GM19239 (cell line): ENCODE measurements at regions not wholly inside any gene's neighbourhood (a gene's known extent, or its start where the extent isn't known, plus 50 kb on each side); places are given as distances from the start of the nearest gene placed in this dataset.
A peak's percentile ranks its signal among the peaks of the same experiment; 100 is the strongest.
"Not testable (repeated sequence)": the region's sequence is repeated elsewhere in the genome, so short reads cannot be mapped to it uniquely, and the experiment has no call there.

ENCODE experiments used
- DNase-seq: peaks from one replicate; pipeline ENCODE4 v3.0.0; 2011; ENCODE audit warnings: low spot score; ENCODE audit not compliant: insufficient read length
- FAIRE-seq: peaks from 2 replicates; lab custom pipeline; 2011; peaks lifted over from hg19 to GRCh38; lab: Jason Lieb, UNC

DNA sequence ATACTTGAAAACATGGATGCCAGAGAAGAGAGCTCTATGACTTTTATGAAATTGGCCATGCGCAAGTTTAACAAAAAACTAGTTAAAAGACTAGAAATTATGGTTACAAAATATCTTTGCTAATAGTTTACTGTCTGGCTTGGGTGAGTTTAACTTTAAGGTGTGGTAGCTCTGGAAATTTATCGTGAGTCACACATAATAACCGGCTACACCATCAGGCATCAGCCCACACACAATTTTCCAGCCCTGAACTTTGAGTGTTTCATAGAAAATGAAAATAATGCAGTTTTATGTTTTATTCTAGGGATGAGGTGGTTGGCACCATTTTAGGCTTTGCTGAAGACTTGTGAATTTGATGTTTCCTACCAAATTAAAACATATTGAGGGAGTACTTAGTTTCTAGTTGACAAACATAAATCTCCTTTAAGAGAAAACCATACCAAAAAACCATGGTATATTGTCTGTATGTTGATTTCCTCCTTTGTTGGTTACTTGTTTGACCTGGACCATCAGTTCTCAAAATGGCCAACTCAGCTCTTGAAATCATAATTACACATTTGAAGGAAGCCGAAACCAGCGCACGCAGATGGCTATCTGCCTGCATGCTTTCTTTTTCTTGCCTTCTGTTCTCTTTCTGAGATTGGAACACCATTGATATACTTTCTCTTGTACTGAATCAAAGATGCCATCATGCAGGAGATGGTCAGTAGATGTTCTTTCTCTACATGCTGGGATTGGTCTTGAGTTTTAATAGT is 125.1 kb downstream of the AKAP11 start:
- no peak for DNase-seq

DNA sequence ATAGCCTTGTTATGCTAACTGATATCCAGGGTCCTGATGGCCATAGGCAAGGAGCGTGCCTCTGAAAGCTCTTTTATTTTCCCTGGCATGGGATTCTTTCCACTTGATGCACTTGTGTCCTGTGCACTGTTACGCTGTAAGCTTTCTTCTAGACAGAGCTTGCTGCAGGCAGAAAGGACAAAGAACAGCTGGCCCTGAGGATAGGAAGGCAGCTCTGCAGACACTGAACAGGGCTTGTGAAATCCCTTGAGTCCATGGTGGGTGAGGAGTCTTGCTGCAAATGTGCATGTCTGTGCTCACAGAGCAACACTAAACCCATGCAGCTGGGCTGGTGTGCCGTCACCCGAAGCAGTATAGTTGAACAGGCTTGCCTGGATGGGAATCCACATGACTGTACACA is 126.6 kb downstream of the AKAP11 start:
- no peak for FAIRE-seq
- no peak for DNase-seq

More for the DNA sequence above, 125.1 kb downstream of the AKAP11 start:
- peak; percentile 53 for FAIRE-seq

DNA sequence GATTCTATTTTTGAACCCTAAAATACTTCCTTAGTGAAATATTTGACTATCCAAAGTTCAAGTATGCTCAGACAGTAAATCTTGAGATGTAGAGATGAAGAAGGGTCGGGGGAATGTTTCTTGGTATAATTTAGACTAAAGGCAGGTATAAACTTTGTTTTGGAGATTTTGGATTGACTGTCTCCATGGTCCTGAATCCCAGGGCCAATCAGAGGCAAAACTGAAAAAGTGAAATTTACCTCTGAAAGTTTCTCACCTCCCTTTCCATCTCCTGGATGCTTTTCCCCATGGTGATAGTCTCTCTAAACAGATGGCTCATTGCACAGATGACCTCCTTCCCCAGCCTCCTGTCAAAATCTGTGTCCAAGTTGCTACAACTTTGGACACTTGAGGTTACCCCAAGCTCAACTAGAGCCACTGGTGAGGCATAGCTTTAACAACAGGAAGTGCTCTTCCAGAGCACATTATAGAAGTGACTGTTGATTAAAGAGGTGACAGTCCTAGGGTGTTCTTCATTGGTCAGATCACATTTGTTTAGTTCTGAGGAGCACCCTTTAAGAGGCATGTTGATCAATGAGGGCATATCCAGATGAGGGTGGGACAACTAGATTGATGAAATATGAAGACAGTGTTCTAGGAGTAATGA is 128.4 kb downstream of the AKAP11 start:
- no peak for FAIRE-seq
- DNase-seq, result no peak

GRCh38 chr13:42401376-42401775 is 129.4 kb downstream of the AKAP11 start:
- no peak for DNase-seq
- peak; percentile 55 for FAIRE-seq

DNA sequence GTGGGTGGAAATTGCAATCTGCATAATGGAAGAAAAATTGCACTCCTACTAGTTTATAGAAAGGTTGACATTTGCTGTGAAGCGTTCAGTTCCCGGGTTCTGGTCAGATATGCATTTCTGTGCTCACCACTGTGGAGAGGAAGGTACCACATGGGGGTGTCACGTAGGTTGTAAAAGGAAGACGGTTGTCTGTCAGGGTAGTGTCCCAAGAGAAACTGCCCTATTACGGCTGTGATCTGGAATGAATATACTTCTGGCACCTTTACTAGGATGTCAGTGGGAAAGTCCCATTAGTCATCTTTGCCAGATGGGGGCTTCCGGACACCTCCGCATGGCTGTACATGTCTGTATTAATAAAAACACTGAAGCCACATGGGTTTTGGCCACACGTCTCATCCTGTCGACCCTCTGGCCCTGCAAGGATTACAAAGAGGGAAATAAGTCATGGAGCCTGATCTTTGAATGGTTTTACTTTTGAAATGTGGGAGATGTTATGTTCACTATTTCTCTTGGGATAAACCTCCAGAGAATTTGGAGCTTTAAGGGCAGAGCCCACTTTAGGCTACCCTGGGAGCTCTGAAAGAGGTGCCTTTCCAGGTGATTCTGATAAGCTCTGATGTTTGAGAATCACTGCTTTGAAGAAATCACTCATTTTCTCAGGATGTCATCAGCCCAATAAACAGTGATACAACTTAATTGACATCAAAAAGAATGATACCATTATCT is 133.9 kb downstream of the AKAP11 start:
- DNase-seq (no peak), FAIRE-seq (peak; percentile 99)

GRCh38 chr13:42409075-42409474 is 137.1 kb downstream of the AKAP11 start:
- FAIRE-seq, result no peak
- DNase-seq, result no peak

DNA sequence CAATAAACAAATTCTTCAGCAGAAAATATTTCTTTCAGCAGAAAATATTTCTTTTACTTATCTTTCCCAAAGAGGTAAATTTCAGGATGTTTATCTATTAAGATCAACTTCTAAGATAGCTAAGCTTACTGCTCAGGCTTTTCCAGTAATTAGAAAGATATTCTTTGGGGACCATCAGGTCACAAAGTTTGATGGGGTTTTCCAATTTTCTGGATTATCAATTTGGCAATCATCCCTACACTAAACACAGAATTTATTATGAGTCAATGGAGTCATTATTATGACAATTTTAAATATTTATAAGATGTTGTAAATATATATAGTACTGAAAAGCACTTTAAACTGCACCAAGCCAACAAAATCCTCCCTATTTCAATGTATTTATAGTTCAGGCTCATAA is 137.6 kb downstream of the AKAP11 start:
- DNase-seq (no peak), FAIRE-seq (no peak)

DNA sequence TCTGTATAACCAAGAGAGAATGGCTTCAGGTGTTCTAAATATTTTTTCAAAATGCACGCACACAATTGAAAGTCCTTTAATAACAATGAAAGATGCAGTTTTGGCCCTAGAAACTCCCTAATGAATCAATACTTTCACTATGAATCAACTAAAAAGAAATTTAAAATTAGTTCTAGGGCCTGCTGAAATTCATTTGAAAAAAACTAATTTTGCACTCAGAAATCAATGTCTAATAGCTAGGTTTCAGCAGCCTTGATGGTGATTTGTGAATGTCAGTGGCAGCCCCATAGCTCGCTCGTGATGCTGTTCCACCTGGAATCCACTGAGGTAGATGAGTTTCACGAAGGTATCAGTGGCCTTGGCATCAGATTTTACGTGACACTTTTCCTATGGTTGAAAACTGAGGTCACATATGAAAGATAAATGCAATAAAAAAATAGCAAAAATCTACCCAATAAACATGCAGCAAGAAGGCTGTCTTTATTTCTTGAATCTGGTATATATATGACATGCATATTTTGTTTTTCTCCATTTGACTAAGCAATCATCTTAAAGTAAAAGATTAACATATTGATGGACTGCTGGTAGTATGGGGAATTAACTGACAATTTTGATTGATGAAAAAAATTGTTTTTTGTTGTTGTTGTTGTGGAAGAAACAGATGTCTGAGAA is 141.0 kb downstream of the AKAP11 start:
- DNase-seq (no peak), FAIRE-seq (peak; percentile 97)

GRCh38 chr13:42413484-42413815 is 141.5 kb downstream of the AKAP11 start:
- DNase-seq, result no peak
- FAIRE-seq, result peak; percentile 79

DNA sequence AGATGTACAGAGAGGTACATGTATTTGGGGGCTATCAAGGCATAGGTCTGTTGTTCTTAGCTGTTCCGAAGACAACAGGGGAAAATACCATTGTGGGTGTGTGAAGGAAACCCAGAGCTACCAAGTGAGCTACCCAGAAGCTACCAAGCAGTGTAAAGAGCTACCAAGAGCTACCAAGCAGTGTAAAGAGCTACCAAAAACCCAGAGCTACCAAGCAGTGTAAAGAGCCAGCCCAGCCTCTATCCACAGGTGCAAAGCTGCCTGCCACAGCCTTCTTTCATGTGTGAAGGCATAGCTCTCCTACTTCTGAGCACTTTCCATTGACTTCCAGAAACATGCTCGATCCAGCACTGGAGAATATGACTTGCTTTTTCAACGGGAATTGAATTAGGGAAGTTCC is 145.7 kb downstream of the AKAP11 start:
- no peak for DNase-seq
- FAIRE-seq, result peak; percentile 57

GRCh38 chr13:42418184-42418583 is 146.2 kb downstream of the AKAP11 start:
- FAIRE-seq (no peak), DNase-seq (no peak)

DNA sequence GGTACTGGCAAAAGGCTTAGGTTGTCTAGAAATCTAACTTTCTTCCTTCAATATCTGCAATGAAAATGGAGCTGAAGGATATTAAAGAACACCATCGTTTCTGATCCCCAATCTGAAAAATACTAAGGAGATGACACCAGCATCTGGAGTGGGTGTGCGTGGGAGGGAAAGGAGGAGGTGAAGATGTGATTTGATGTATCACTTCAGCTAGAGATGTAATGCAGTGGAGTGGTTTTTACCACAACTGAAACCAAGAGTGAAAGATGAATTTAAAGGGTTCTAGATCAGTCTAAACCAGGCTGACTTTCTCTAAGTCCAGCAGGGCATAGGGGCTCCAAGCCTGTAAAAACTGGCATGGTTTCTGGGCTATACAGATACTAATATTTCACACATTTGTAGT is 148.4 kb downstream of the AKAP11 start:
- FAIRE-seq (peak; percentile 81), DNase-seq (no peak)

GRCh38 chr13:42422681-42423080 is 150.7 kb downstream of the AKAP11 start:
- DNase-seq (no peak), FAIRE-seq (no peak)

- FAIRE-seq (no peak), DNase-seq (no peak)
Observed at GRCh38 chr13:42424182-42424581, 149.8 kb upstream of the TNFSF11 start.

GRCh38 chr13:42445354-42445753 is 128.6 kb upstream of the TNFSF11 start:
- FAIRE-seq (no peak), DNase-seq (no peak)

GRCh38 chr13:42446597-42446996 is 127.4 kb upstream of the TNFSF11 start:
- not testable (repeated sequence) for DNase-seq, FAIRE-seq

GRCh38 chr13:42453091-42453645 is 120.8 kb upstream of the TNFSF11 start:
- FAIRE-seq, result no peak
- no peak for DNase-seq

GRCh38 chr13:42454749-42455148 is 119.2 kb upstream of the TNFSF11 start:
- DNase-seq (no peak), FAIRE-seq (no peak)

GRCh38 chr13:42458193-42458592 is 115.8 kb upstream of the TNFSF11 start:
- DNase-seq (no peak), FAIRE-seq (peak; percentile 83)

- peak; percentile 82 for FAIRE-seq
- DNase-seq, result no peak
Observed at GRCh38 chr13:42466123-42466522, 107.8 kb upstream of the TNFSF11 start.
